Neural progenitor cell (in vitro differentiated cells): ENCODE measurements at regions not wholly inside any gene's neighbourhood (a gene's known extent, or its start where the extent isn't known, plus 50 kb on each side); places are given as distances from the start of the nearest gene placed in this dataset.

Experiments used
- CTCF ChIP-seq: fragments of 200-600 bp; sonication (generic); IDR thresholded peaks from 2 replicates; pipeline ENCODE4 v1.5.1; 2017; ENCODE audit warnings: antibody characterized with exemption, mild to moderate bottlenecking
- EZH2phosphoT487 ChIP-seq: fragments of 200-600 bp; sonication (generic); IDR thresholded peaks from 2 replicates; pipeline ENCODE4 v1.6.1; 2017; ENCODE audit warnings: antibody characterized with exemption

- TF ChIP-seq CTCF (no peak), EZH2phosphoT487 (no peak)
Measured at GRCh38 chr9:89256642-89257041, 54.4 kb upstream of the CKS2 start.
